Trophoblast cell (in vitro differentiated cells and primary cell): ENCODE measurements at regions not wholly inside any gene's neighbourhood (a gene's known extent, or its start where the extent isn't known, plus 50 kb on each side); places are given as distances from the start of the nearest gene placed in this dataset.

ENCODE experiments used
- DNase-seq, 2 donors: peaks; one replicate each; pipeline ENCODE4 v3.0.0-alpha.2; 2016
- H2AFZ ChIP-seq: 2 replicates; pipeline ENCODE4 v1.6.1; 2013; ENCODE audit warnings: low read length, moderate library complexity, mild to moderate bottlenecking; ENCODE audit not compliant: insufficient read depth, poor library complexity
- H2AK5ac ChIP-seq: 2 replicates; pipeline ENCODE4 v1.6.1; 2013; ENCODE audit warnings: mild to moderate bottlenecking, low read length
- H2BK120ac ChIP-seq: 2 replicates; pipeline ENCODE4 v1.6.1; 2013; ENCODE audit warnings: low read length, mild to moderate bottlenecking, moderate library complexity; ENCODE audit not compliant: insufficient read depth, poor library complexity
- H2BK12ac ChIP-seq: 2 replicates; pipeline ENCODE4 v1.6.1; 2013; ENCODE audit warnings: mild to moderate bottlenecking, low read length, moderate library complexity
- H2BK5ac ChIP-seq: 2 replicates; pipeline ENCODE4 v1.6.1; 2013; ENCODE audit warnings: low read length, low read depth, moderate library complexity, mild to moderate bottlenecking; ENCODE audit not compliant: poor library complexity
- H3K14ac ChIP-seq: 2 replicates; pipeline ENCODE4 v1.6.1; 2013; ENCODE audit warnings: mild to moderate bottlenecking, low read length
- H3K18ac ChIP-seq: 2 replicates; pipeline ENCODE4 v1.6.1; 2013; ENCODE audit warnings: mild to moderate bottlenecking, low read length
- H3K23ac ChIP-seq: 2 replicates; pipeline ENCODE4 v1.6.1; 2013; ENCODE audit warnings: low read length
- H3K27ac ChIP-seq: 2 replicates; pipeline ENCODE4 v1.5.1; 2013; ENCODE audit warnings: low read depth, mild to moderate bottlenecking, inconsistent platforms, low read length, moderate library complexity
- H3K27me3 ChIP-seq: 2 replicates; pipeline ENCODE4 v1.6.1; 2013; ENCODE audit warnings: inconsistent platforms, mild to moderate bottlenecking, low read length, moderate library complexity; ENCODE audit not compliant: insufficient read depth
- H3K36me3 ChIP-seq, 2 experiments: 1 replicate in 1 of 2; 2 replicates in 1 of 2; pipeline ENCODE4 v1.6.1; 2013; ENCODE audit warnings: low read length in 2 of 2, mild to moderate bottlenecking in 2 of 2, moderate library complexity in 1 of 2; ENCODE audit not compliant: insufficient read depth in 2 of 2, control insufficient read depth in 1 of 2
- H3K4ac ChIP-seq: 2 replicates; pipeline ENCODE4 v1.6.1; 2013; ENCODE audit warnings: low read depth, mild to moderate bottlenecking, low read length, moderate library complexity
- H3K4me1 ChIP-seq, 2 experiments: 1 replicate in 1 of 2; 2 replicates in 1 of 2; pipeline ENCODE4 v1.6.1; 2013; ENCODE audit warnings: low read length in 2 of 2, mild to moderate bottlenecking in 2 of 2, moderate library complexity in 1 of 2; ENCODE audit not compliant: insufficient read depth in 2 of 2, control insufficient read depth in 1 of 2
- H3K4me2 ChIP-seq: 2 replicates; pipeline ENCODE4 v1.6.1; 2013; ENCODE audit warnings: inconsistent platforms, mild to moderate bottlenecking, low read length, moderate library complexity
- H3K4me3 ChIP-seq: 2 replicates; pipeline ENCODE4 v1.5.1; 2013; ENCODE audit warnings: mild to moderate bottlenecking, low read depth, low read length, inconsistent platforms
- H3K79me1 ChIP-seq: one replicate; pipeline ENCODE4 v1.6.1; 2013; ENCODE audit warnings: low read length
- H3K79me2 ChIP-seq: 2 replicates; pipeline ENCODE4 v1.6.1; 2013; ENCODE audit warnings: low read length, mild to moderate bottlenecking; ENCODE audit not compliant: control insufficient read depth, insufficient read depth, poor library complexity
- H3K9ac ChIP-seq: 2 replicates; pipeline ENCODE4 v1.6.1; 2013; ENCODE audit warnings: mild to moderate bottlenecking, low read length
- H3K9me3 ChIP-seq: 2 replicates; pipeline ENCODE4 v1.6.1; 2013; ENCODE audit warnings: low read depth, mild to moderate bottlenecking, control low read depth, inconsistent platforms, low read length; ENCODE audit not compliant: insufficient read depth
- H4K12ac ChIP-seq: 2 replicates; pipeline ENCODE4 v1.6.1; 2013; ENCODE audit warnings: low read depth, mild to moderate bottlenecking, low read length, moderate library complexity
- H4K8ac ChIP-seq: 2 replicates; pipeline ENCODE4 v1.6.1; 2013; ENCODE audit warnings: low read depth, mild to moderate bottlenecking, low read length, moderate library complexity
- H4K91ac ChIP-seq: one replicate; pipeline ENCODE4 v1.6.1; 2013; ENCODE audit warnings: low read depth, mild to moderate bottlenecking, low read length, moderate library complexity
- WGBS: extraction: QIAGEN DNeasy Blood & Tissue Kit; methylation state at CpG from one replicate; pipeline ENCODE4 v1.1.7; 2013; ENCODE audit warnings: missing lambda C conversion rate; ENCODE audit not compliant: insufficient read length, insufficient coverage; ENCODE audit errors: extremely low coverage; 5-methylcytosine and 5-hydroxymethylcytosine counted together

DNA sequence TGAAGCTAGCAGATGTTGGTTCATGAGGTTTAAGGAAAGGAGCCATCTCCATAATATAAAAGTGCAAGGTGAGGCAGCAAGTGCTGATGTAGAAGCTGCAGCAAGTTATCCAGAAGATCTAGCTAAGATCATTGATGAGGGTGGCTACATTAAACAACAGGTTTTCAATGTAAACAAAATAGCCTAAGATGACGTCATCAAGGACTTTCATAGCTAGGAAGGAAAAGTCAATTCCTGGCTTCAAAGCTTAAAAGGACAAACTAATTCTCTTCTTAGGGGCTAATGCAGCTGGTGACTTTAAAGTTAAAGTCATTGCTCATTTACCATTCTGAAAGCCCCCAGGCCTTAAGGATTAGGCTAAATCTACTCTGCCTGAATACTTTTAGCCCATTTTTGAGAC is 141.9 kb downstream of the MID1IP1 start:
- no peak overlapping the region for H4K91ac ChIP-seq
- DNase-seq, result no peak
- H2AK5ac ChIP-seq, result no peak overlapping the region
- H3K4me3 ChIP-seq, result no peak overlapping the region
- H4K8ac ChIP-seq, result no peak overlapping the region
- no peak overlapping the region for H3K27ac ChIP-seq
- no peaks in the 10 kb centered on the region for H3K79me2 ChIP-seq
- no peaks in the 10 kb centered on the region for H3K4me1 ChIP-seq
- no peak overlapping the region for H2AFZ ChIP-seq
- no peak overlapping the region for H3K23ac ChIP-seq
- H3K18ac ChIP-seq, result no peak overlapping the region
- H3K9me3 ChIP-seq, result no peaks in the 10 kb centered on the region
- no peaks in the 10 kb centered on the region for H3K36me3 ChIP-seq
- H4K12ac ChIP-seq, result no peak overlapping the region
- H3K14ac ChIP-seq, result no peak overlapping the region
- H3K79me1 ChIP-seq, result no peaks in the 10 kb centered on the region
- no peak overlapping the region for H3K9ac ChIP-seq
- H2BK12ac ChIP-seq, result no peak overlapping the region
- H3K4me2 ChIP-seq, result no peak overlapping the region
- WGBS, result no CpG with 5 or more reads among the region's 1 CpG
- no peak overlapping the region for H3K4ac ChIP-seq
- no peak overlapping the region for H2BK120ac ChIP-seq
- H2BK5ac ChIP-seq, result no peak overlapping the region
- H3K27me3 ChIP-seq, result no peaks in the 10 kb centered on the region

DNA sequence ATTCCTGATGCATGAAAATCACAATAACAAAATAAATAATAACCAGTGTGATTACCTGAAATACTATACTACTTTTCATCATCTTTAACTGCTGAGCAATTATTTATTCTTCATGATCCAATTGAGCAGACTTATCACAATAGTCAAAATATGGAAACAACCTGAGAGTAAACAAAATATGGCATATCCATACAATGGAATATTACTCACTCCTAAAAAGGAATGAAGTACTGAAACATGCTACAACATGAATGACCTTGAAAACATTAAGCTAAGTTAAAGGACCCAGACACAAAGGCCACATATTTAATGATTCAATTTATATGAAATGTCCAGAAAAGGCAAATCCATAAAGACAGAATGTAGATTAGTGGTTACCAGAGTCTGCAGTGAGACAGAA is 146.8 kb downstream of the MID1IP1 start:
- H4K91ac ChIP-seq, result no peak overlapping the region
- no peak overlapping the region for H2BK12ac ChIP-seq
- no peak for DNase-seq
- H3K4me3 ChIP-seq, result no peak overlapping the region
- H3K4me1 ChIP-seq, result no peaks in the 10 kb centered on the region
- no peak overlapping the region for H3K14ac ChIP-seq
- no peaks in the 10 kb centered on the region for H3K79me1 ChIP-seq
- no peaks in the 10 kb centered on the region for H3K36me3 ChIP-seq
- H2BK5ac ChIP-seq, result no peak overlapping the region
- no peaks in the 10 kb centered on the region for H3K79me2 ChIP-seq
- H4K12ac ChIP-seq, result no peak overlapping the region
- no peak overlapping the region for H3K4me2 ChIP-seq
- no peak overlapping the region for H2AK5ac ChIP-seq
- no peak overlapping the region for H3K9ac ChIP-seq
- no peaks in the 10 kb centered on the region for H3K27me3 ChIP-seq
- no peaks in the 10 kb centered on the region for H3K9me3 ChIP-seq
- no peak overlapping the region for H3K18ac ChIP-seq
- H2BK120ac ChIP-seq, result no peak overlapping the region
- H4K8ac ChIP-seq, result no peak overlapping the region
- H3K4ac ChIP-seq, result no peak overlapping the region
- H3K23ac ChIP-seq, result no peak overlapping the region
- no peak overlapping the region for H2AFZ ChIP-seq
- no peak overlapping the region for H3K27ac ChIP-seq

DNA sequence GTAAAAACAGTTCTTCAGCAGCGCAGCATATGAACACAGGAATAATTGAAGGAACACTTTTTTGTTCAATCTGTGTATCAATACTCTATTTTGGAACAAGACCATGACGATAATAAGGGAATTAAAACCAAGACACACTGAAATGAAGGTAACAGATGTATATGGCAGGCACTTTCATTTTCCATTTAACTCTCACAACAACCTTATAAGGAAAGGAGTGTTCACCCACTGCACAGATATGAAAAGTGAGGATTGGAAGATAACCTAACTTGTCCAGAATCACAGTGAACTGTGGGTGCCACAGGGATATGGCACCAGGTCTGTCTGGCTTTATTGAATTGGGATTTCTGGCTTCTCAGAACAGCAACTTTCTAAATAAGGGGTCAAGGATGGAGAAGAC is 153.3 kb downstream of the MID1IP1 start:
- Histone ChIP-seq H3K4ac (no peak overlapping the region), H3K36me3 (no peaks in the 10 kb centered on the region), H3K4me3 (no peak overlapping the region), H3K9me3 (no peaks in the 10 kb centered on the region), H2BK120ac (no peak overlapping the region), H3K27me3 (no peaks in the 10 kb centered on the region), H2BK5ac (no peak overlapping the region), H2BK12ac (no peak overlapping the region), H3K79me1 (peaks cover 4% of the 10 kb centered on the region), H3K27ac (no peak overlapping the region), H4K12ac (no peak overlapping the region), H3K23ac (no peak overlapping the region), H2AFZ (no peak overlapping the region), H3K14ac (no peak overlapping the region), H4K8ac (no peak overlapping the region), H3K9ac (no peak overlapping the region), H2AK5ac (no peak overlapping the region), H3K4me1 (peaks cover 0 to 3% of the 10 kb centered on the region in 2 experiments), H3K18ac (no peak overlapping the region), H3K4me2 (no peak overlapping the region), H4K91ac (no peak overlapping the region), H3K79me2 (no peaks in the 10 kb centered on the region)
- DNase-seq, result no peak
- no CpG with 5 or more reads among the region's 2 CpGs for WGBS

DNA sequence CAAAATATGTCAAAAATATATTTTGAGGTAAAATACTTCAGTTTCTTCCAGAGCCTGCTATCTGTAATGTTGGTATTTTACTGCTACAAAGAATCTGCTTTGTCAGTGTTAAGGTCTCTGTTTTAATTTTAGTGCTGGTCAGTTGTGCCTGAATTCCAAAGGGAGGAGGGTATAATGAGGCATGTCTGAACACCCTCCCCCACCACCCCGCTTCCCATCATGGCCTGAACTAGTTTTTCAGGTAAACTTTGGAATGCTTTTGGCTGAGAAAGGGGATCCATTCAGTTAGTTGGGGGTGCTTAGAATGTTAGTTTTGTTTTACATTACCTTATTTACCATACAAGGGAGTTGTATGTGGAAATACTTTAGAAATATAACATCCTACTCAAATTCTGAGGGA is 158.5 kb downstream of the MID1IP1 start:
- WGBS, result no CpG with 5 or more reads among the region's 1 CpG
- H3K9ac ChIP-seq, result no peak overlapping the region

More for the DNA sequence above, 158.5 kb downstream of the MID1IP1 start:
- H3K4me2 ChIP-seq, result no peak overlapping the region
- no peak overlapping the region for H3K18ac ChIP-seq
- no peak overlapping the region for H3K23ac ChIP-seq
- no peak overlapping the region for H2BK120ac ChIP-seq
- H3K36me3 ChIP-seq, result no peaks in the 10 kb centered on the region
- no peaks in the 10 kb centered on the region for H3K27me3 ChIP-seq
- H4K91ac ChIP-seq, result no peak overlapping the region
- no peak overlapping the region for H3K14ac ChIP-seq
- H3K79me2 ChIP-seq, result no peaks in the 10 kb centered on the region
- H3K27ac ChIP-seq, result peak overlapping the region; percentile 62
- peaks cover 0 to 3% of the 10 kb centered on the region in 2 experiments for H3K4me1 ChIP-seq
- no peak overlapping the region for H2BK5ac ChIP-seq
- peaks cover 4% of the 10 kb centered on the region for H3K79me1 ChIP-seq
- H4K8ac ChIP-seq, result no peak overlapping the region
- H3K9me3 ChIP-seq, result peaks cover 4% of the 10 kb centered on the region
- no peak overlapping the region for H3K4ac ChIP-seq
- no peak overlapping the region for H2AK5ac ChIP-seq
- H3K4me3 ChIP-seq, result no peak overlapping the region
- no peak overlapping the region for H2BK12ac ChIP-seq
- DNase-seq, result no peak
- no peak overlapping the region for H4K12ac ChIP-seq
- no peak overlapping the region for H2AFZ ChIP-seq
